ENCODE measurements at regions not wholly inside any gene's neighbourhood (a gene's known extent, or its start where the extent isn't known, plus 50 kb on each side); places are given as distances from the start of the nearest gene placed in this dataset.

DNA sequence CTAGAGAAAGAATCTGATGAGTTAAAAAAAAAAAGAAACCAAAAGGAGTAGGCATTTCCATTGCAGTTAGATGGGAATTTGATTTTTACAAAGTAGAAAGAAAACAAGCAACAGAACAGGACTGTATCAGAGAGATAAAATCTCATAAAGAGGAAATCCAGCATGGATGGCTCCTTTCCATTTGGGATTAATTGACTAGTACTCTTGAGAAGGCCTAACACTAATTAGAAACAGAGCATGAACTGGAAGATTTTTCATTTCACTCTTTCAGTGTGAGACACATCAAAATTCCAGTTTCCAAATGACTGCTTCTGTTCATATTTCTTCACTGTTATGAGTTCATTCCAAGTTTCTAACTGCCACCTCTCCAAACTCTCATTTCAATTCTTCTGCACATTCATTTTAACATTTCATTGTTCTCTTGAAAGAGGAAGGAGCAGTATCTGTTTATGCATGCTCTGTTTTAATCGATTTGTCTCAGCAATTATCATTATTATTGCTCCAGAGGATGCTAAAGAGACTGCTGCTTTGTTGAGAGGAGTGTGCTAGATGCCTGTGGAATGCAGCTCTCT is 108.8 kb upstream of the PIEZO2 start:
- H3K27ac Mint-ChIP-seq = no peak overlapping the region
- peaks cover 0 to 1% of the 10 kb centered on the region in 2 donors for H3K9me3 Mint-ChIP-seq
- no peaks in the 10 kb centered on the region for H3K4me1 Mint-ChIP-seq
- DNase-seq (no peak), ATAC-seq (replicated peaks) (peak in 1 of 2 donors; percentile 20)
- H3K4me3 Mint-ChIP-seq = no peak overlapping the region
- H3K27me3 Mint-ChIP-seq = peaks cover 8 to 10% of the 10 kb centered on the region in 2 donors
- H3K36me3 Mint-ChIP-seq = no peaks in the 10 kb centered on the region

- peaks cover 8 to 10% of the 10 kb centered on the region in 2 donors for H3K27me3 Mint-ChIP-seq
Observed at GRCh38 chr18:11256251-11256650, 106.9 kb upstream of the PIEZO2 start.

GRCh38 chr18:11251891-11252270 is 102.5 kb upstream of the PIEZO2 start:
- no peak for ATAC-seq (replicated peaks)
- no peaks in the 10 kb centered on the region for H3K4me1 Mint-ChIP-seq
- H3K27me3 Mint-ChIP-seq = no peaks in the 10 kb centered on the region
- H3K9me3 Mint-ChIP-seq = no peaks in the 10 kb centered on the region
- DNase-seq = no peak
- no peak overlapping the region for H3K27ac Mint-ChIP-seq
- no peaks in the 10 kb centered on the region for H3K36me3 Mint-ChIP-seq
- H3K4me3 Mint-ChIP-seq = no peak overlapping the region

More at GRCh38 chr18:11256251-11256650, 106.9 kb upstream of the PIEZO2 start:
- Mint-ChIP-seq H3K36me3 (no peaks in the 10 kb centered on the region), H3K4me1 (no peaks in the 10 kb centered on the region), H3K27ac (no peak overlapping the region), H3K4me3 (no peak overlapping the region), H3K9me3 (no peaks in the 10 kb centered on the region)
- DNase-seq (no peak), ATAC-seq (replicated peaks) (no peak)

- no peaks in the 10 kb centered on the region for H3K9me3 Mint-ChIP-seq
- DNase-seq = no peak
- H3K27ac Mint-ChIP-seq = no peak overlapping the region
- no peak overlapping the region for H3K4me3 Mint-ChIP-seq
- ATAC-seq (replicated peaks) = no peak
- H3K27me3 Mint-ChIP-seq = no peaks in the 10 kb centered on the region
- no peaks in the 10 kb centered on the region for H3K36me3 Mint-ChIP-seq
- H3K4me1 Mint-ChIP-seq = no peaks in the 10 kb centered on the region
Observed at GRCh38 chr18:11251229-11251890, 102.0 kb upstream of the PIEZO2 start.

DNA sequence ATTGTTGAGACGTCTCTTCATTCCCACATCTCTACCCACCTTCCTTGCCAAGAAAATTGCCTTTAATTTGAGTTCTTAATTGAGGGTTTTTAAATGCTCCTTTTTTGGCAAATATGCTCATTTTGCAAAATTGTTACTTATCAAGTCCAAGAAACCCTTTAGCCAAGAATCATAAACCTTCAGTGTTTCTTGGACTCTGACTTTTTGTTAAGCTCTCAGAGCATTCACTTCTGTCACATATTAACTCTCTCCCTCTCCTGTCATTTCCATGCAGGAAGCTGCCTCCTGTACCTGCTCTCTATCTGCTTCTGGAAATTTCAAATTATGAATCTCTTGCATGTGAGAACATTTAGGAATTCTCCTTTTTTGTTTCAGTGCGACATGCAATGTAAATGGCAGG is 100.0 kb upstream of the PIEZO2 start:
- no peak for DNase-seq
- Mint-ChIP-seq H3K36me3 (no peaks in the 10 kb centered on the region), H3K9me3 (no peaks in the 10 kb centered on the region), H3K4me1 (no peaks in the 10 kb centered on the region), H3K4me3 (no peak overlapping the region), H3K27me3 (no peaks in the 10 kb centered on the region), H3K27ac (no peak overlapping the region)
- ATAC-seq (replicated peaks) = no peak

DNA sequence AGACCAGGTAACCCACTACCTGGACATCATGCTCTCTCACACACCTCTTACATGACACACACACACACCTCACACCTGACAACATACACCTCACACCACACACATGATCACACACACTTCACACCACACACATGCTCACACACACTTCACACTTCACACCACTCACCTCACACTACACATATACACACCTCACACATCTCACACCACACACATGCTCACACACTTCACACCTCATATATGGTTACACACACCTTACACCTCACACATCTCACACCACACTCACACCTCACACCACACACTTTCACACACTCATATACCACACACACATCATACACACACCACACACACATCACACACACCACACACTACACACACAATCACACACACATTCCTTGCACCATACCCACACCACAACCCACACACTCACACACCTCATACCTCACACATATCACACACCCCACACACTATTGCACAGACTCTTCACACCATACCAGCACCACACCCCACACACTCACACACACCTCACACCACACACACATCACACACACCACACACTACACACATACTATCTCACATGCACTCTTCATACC is 98.1 kb upstream of the PIEZO2 start:
- Mint-ChIP-seq H3K4me3 (no peak overlapping the region), H3K27ac (no peak overlapping the region), H3K9me3 (peaks cover 0 to 3% of the 10 kb centered on the region in 2 donors), H3K4me1 (no peaks in the 10 kb centered on the region), H3K36me3 (no peaks in the 10 kb centered on the region), H3K27me3 (no peaks in the 10 kb centered on the region)
- DNase-seq (no peak), ATAC-seq (replicated peaks) (no peak)

DNA sequence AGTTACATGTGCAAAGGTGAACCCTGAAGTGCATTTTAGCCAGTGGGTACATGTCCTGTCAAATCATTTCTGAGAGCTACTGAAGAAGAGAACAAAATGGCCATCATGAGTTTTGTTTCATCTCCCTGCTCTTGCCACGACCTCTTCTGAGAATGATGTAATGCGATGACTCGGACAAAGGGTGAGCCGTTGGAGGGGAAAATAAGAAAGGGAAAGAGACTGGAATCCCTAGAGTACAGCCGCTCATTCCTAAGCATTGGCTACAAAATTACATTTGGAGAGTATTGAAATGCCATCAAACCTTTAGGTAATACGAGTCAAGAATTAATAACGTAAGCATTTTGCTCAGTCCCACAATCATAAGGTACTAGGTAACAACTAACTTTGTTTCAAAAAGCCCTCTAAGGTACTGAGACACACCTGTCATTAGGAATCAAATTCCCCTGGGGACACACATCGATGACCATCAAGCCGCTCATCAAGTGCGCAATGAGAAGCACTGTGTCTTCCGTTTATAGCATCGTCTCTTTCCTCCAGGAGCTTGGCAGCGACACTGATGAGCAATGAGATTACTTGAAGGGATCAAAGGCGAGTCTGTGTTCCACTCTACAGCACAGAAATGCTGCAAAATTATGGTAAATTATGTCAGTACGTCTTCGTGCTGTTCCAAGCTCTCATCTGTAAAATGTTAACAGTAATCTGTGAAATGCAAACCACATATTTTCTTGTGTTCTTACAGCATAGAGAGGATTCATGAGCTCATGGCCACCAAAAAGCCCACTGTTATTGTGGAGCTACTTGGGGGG is 97.3 kb upstream of the PIEZO2 start:
- H3K9me3 Mint-ChIP-seq = peaks cover 0 to 3% of the 10 kb centered on the region in 2 donors
- no peak overlapping the region for H3K27ac Mint-ChIP-seq
- no peaks in the 10 kb centered on the region for H3K4me1 Mint-ChIP-seq
- DNase-seq = no peak
- no peak overlapping the region for H3K4me3 Mint-ChIP-seq
- H3K36me3 Mint-ChIP-seq = no peaks in the 10 kb centered on the region
- no peaks in the 10 kb centered on the region for H3K27me3 Mint-ChIP-seq
- no peak for ATAC-seq (replicated peaks)

DNA sequence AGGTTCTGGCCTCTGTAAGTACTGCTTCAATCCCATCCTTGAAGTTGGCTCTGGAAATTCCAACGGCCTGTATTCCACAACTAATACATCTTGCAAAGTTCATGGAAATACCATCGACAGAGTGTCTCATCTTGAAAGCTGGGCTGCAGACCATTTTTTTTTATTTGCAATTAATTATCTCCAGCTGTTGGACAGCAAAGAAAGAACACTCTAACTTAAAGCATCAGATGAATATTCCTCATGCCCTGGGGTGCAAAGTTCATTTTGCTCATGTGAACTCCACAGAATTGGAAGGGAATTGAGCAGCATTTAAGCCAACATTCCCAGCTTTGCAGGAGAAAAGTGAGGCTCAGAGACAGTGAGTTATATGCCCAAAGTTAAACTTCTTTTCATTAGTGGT is 96.5 kb upstream of the PIEZO2 start:
- Mint-ChIP-seq H3K4me1 (no peaks in the 10 kb centered on the region), H3K4me3 (no peak overlapping the region), H3K27me3 (no peaks in the 10 kb centered on the region), H3K9me3 (peaks cover 0 to 3% of the 10 kb centered on the region in 2 donors), H3K27ac (no peak overlapping the region), H3K36me3 (no peaks in the 10 kb centered on the region)
- no peak for DNase-seq
- no peak for ATAC-seq (replicated peaks)

DNA sequence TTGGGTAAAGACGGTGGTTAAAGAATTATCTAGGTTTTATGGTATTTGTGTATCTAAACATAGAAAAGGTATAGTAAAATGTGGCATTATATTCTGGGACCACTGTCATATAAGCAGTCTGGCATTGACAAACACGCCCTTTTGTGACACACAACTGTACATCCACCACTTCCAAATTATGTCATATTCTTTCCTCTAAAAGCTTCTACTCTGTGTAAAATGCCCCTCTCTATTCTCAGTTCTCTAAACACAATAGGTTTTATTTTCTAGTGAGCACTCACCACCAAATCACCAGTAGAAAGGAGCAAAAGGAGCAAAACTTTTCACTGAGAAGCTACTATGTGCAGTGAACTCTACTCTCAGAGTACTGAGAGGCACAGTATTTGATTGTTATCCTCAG is 88.1 kb upstream of the PIEZO2 start:
- peak; percentile 58 to 89 for ATAC-seq (replicated peaks)
- no peak overlapping the region for H3K27ac Mint-ChIP-seq

GRCh38 chr18:11237066-11237465 is 87.7 kb upstream of the PIEZO2 start:
- DNase-seq (no peak), ATAC-seq (replicated peaks) (peak in 1 of 2 donors; percentile 67)
- no peaks in the 10 kb centered on the region for H3K36me3 Mint-ChIP-seq
- H3K27me3 Mint-ChIP-seq = peaks cover 3 to 5% of the 10 kb centered on the region in 2 donors
- no peaks in the 10 kb centered on the region for H3K9me3 Mint-ChIP-seq
- no peak overlapping the region for H3K4me3 Mint-ChIP-seq
- H3K27ac Mint-ChIP-seq = no peak overlapping the region
- H3K4me1 Mint-ChIP-seq = no peaks in the 10 kb centered on the region

More for the DNA sequence above, 88.1 kb upstream of the PIEZO2 start:
- no peak overlapping the region for H3K4me3 Mint-ChIP-seq
- H3K36me3 Mint-ChIP-seq = no peaks in the 10 kb centered on the region
- H3K27me3 Mint-ChIP-seq = peaks cover 3 to 5% of the 10 kb centered on the region in 2 donors
- no peaks in the 10 kb centered on the region for H3K4me1 Mint-ChIP-seq
- no peak for DNase-seq
- H3K9me3 Mint-ChIP-seq = no peaks in the 10 kb centered on the region

- Mint-ChIP-seq H3K27ac (no peak overlapping the region), H3K9me3 (no peaks in the 10 kb centered on the region)
Observed at GRCh38 chr18:11224153-11224552, 74.8 kb upstream of the PIEZO2 start.

DNA sequence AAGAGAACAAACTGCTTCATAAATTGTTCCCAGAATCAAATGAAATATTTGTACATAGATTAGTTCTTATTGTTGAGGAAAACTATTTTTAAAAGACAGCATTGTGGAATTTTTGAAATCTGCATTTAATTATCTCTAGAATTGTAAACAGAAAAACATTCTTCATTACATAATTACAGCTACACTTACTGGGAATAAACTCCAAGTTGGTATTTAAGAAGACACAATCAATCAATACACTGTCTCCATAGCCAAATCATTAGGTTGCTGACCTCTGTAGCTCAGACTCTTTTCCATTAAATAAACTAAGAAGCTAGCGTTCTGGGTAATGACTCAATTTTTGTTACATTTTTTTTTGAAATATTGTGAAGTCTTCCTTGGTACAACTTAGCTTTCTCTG is 70.2 kb upstream of the PIEZO2 start:
- no peak for ATAC-seq (replicated peaks)
- H3K4me1 Mint-ChIP-seq = no peaks in the 10 kb centered on the region
- no peak overlapping the region for H3K27ac Mint-ChIP-seq
- no peaks in the 10 kb centered on the region for H3K36me3 Mint-ChIP-seq
- peaks cover 0 to 9% of the 10 kb centered on the region in 2 donors for H3K27me3 Mint-ChIP-seq
- peaks cover 0 to 1% of the 10 kb centered on the region in 2 donors for H3K9me3 Mint-ChIP-seq
- no peak for DNase-seq
- H3K4me3 Mint-ChIP-seq = no peak overlapping the region

More at GRCh38 chr18:11224153-11224552, 74.8 kb upstream of the PIEZO2 start:
- no peaks in the 10 kb centered on the region for H3K36me3 Mint-ChIP-seq
- peaks cover 0 to 7% of the 10 kb centered on the region in 2 donors for H3K27me3 Mint-ChIP-seq
- no peaks in the 10 kb centered on the region for H3K4me1 Mint-ChIP-seq
- ATAC-seq (replicated peaks) = no peak
- no peak for DNase-seq
- no peak overlapping the region for H3K4me3 Mint-ChIP-seq

GRCh38 chr18:11215216-11215615 is 65.8 kb upstream of the PIEZO2 start:
- no peak overlapping the region for H3K4me3 Mint-ChIP-seq
- H3K9me3 Mint-ChIP-seq = peaks cover 0 to 1% of the 10 kb centered on the region in 2 donors
- H3K36me3 Mint-ChIP-seq = no peaks in the 10 kb centered on the region
- no peak for DNase-seq
- no peak overlapping the region for H3K27ac Mint-ChIP-seq
- no peaks in the 10 kb centered on the region for H3K4me1 Mint-ChIP-seq
- no peak for ATAC-seq (replicated peaks)
- peaks cover 0 to 5% of the 10 kb centered on the region in 2 donors for H3K27me3 Mint-ChIP-seq

GRCh38 chr18:11204020-11204419 is 54.7 kb upstream of the PIEZO2 start:
- Mint-ChIP-seq H3K36me3 (no peaks in the 10 kb centered on the region), H3K27me3 (peaks cover 4 to 12% of the 10 kb centered on the region in 2 donors), H3K4me1 (no peaks in the 10 kb centered on the region), H3K4me3 (no peak overlapping the region), H3K9me3 (no peaks in the 10 kb centered on the region), H3K27ac (no peak overlapping the region)
- no peak for ATAC-seq (replicated peaks)
- DNase-seq = no peak

Measured in stimulated activated naive B cell treated with anti-CD40 and anti-IgM and Interleukin-4, amounts not matched to agents 10 μg/mL and 1 μg/mL and 100 μg/mL, for 72 hours (primary cell).